WI38 (cell line): ENCODE measurements at regions not wholly inside any gene's neighbourhood (a gene's known extent, or its start where the extent isn't known, plus 50 kb on each side); places are given as distances from the start of the nearest gene placed in this dataset.

Experiments used
- H3K4me3 ChIP-seq: 2 replicates; pipeline ENCODE4 v1.5.1; 2011; ENCODE audit warnings: low read depth, mild to moderate bottlenecking, control low read depth, low read length
- TF ChIP-seq, protein P1 (sequence below): IDR thresholded peaks from 2 replicates; pipeline ENCODE4 v1.5.1; 2012; ENCODE audit warnings: low read depth, mild to moderate bottlenecking, control low read depth, low read length

DNA sequence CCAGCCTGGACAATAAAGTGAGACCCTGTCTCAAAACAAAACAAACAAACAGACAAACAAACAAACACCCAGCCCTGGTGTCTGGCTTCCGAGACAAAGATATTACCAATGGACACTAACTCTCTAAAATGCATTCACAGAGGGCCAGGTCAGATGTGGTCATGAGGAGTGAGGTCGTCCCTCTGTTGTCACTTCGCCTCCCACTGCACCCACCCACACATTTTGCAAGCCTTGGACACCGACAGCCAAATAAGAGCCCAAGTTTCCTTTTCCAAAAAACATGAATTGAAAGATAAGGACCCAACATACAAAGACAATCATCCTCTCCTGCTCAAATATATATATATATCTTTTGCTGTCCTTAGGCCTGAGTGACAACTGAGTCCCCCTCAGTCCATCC is 319.9 kb downstream of the TSN start:
- no peak overlapping the region for H3K4me3 ChIP-seq
- TF ChIP-seq, protein P1, sequence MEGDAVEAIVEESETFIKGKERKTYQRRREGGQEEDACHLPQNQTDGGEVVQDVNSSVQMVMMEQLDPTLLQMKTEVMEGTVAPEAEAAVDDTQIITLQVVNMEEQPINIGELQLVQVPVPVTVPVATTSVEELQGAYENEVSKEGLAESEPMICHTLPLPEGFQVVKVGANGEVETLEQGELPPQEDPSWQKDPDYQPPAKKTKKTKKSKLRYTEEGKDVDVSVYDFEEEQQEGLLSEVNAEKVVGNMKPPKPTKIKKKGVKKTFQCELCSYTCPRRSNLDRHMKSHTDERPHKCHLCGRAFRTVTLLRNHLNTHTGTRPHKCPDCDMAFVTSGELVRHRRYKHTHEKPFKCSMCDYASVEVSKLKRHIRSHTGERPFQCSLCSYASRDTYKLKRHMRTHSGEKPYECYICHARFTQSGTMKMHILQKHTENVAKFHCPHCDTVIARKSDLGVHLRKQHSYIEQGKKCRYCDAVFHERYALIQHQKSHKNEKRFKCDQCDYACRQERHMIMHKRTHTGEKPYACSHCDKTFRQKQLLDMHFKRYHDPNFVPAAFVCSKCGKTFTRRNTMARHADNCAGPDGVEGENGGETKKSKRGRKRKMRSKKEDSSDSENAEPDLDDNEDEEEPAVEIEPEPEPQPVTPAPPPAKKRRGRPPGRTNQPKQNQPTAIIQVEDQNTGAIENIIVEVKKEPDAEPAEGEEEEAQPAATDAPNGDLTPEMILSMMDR, result no peak

DNA sequence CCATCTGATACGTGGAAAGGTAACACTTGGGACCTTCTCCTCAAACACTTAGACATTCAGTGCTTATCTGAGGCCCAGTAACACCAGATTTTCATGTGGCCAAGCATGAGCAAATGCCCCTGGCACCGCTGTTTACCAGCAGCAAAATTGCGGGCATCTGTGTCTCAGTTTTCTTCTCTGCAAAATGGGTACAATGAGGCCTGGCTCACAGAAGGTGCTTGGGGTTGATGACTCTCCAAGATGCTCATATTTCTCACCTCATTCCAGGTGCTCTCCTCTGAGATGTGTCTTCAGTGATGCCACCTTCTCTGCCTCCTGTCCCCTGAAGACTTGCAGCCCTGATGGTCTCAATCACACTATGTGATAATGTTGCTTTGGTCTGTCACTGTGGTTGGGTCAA is 321.7 kb downstream of the TSN start:
- H3K4me3 ChIP-seq, result no peak overlapping the region
- TF ChIP-seq, protein P1, result no peak

DNA sequence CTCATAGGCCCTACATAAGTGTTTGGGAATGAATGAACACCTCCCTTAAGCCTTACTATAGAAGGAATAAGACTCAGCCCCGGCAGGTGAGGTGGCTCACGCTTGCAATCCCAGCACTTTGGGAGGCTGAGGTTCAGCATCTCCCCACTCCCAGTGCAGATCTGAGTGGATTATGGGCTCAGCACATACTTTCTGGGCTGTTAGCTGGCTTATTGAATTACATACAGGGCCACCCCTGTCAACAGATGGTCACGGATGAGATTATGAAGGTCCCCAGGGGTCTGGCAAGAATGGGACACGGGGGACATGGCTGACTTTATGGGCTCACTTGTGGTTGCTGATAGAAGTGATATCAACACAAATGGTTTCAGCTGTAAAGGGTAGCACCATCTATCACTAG is 322.3 kb downstream of the TSN start:
- H3K4me3 ChIP-seq, result no peak overlapping the region
- TF ChIP-seq, protein P1, result no peak

- TF ChIP-seq, protein P1, result no peak
These were observed 323.0 kb downstream of the TSN start for GRCh38 chr2:122078451-122078850.

DNA sequence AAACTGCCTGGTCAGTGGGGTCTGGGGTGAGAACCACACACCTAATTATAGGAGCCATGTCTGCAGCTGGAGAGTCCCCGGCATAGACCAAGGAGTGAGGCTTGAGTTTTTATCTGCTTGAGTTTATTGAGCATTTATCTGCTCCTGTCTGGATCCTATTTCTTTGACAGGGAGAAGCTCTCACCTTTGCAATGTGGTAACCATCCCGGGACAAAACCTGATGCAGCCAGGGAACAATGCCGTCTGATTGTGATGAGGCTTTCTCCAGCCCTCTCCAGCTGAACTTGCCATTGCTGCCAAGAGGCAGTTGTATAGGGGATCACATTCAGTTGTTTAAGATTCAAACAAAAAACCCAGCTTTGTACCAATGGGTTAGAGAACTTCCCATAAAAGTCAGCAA is 324.4 kb downstream of the TSN start:
- TF ChIP-seq, protein P1, result no peak
- H3K4me3 ChIP-seq, result no peak overlapping the region

More at GRCh38 chr2:122078451-122078850, 323.0 kb downstream of the TSN start:
- H3K4me3 ChIP-seq, result no peak overlapping the region

GRCh38 chr2:122080316-122080715 is 324.9 kb downstream of the TSN start:
- TF ChIP-seq, protein P1, result no peak
- no peak overlapping the region for H3K4me3 ChIP-seq

- TF ChIP-seq, protein P1, result no peak
- H3K4me3 ChIP-seq, result no peak overlapping the region
These were observed 325.4 kb downstream of the TSN start for GRCh38 chr2:122080871-122081270.
